ENCODE measurements at regions not wholly inside any gene's neighbourhood (a gene's known extent, or its start where the extent isn't known, plus 50 kb on each side); places are given as distances from the start of the nearest gene placed in this dataset.

DNA sequence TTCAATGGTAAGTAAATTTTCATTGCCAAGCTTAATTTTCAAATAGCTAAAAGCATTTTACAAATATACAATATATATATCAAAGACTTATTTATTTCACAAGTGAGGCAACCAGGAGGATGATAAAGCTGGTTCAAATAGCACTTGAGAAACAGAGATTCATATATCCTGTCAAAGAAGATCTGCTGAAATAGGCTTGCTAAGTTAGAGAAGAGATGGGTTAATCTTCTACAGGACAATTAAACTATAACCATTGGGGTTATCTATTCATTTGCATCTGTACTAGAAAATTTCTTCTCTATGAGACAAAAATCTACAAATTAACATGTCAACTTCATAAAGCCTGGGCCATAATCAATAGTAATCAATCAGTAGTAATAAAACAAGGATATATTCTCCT is 637.7 kb upstream of the UBE2E2 start:
- TF ChIP-seq, protein P1, sequence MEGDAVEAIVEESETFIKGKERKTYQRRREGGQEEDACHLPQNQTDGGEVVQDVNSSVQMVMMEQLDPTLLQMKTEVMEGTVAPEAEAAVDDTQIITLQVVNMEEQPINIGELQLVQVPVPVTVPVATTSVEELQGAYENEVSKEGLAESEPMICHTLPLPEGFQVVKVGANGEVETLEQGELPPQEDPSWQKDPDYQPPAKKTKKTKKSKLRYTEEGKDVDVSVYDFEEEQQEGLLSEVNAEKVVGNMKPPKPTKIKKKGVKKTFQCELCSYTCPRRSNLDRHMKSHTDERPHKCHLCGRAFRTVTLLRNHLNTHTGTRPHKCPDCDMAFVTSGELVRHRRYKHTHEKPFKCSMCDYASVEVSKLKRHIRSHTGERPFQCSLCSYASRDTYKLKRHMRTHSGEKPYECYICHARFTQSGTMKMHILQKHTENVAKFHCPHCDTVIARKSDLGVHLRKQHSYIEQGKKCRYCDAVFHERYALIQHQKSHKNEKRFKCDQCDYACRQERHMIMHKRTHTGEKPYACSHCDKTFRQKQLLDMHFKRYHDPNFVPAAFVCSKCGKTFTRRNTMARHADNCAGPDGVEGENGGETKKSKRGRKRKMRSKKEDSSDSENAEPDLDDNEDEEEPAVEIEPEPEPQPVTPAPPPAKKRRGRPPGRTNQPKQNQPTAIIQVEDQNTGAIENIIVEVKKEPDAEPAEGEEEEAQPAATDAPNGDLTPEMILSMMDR (IDR thresholded peaks at IDR 0.05): no peak
- TF ChIP-seq POLR2A (IDR thresholded peaks at IDR 0.05): no peak

All from gastroesophageal sphincter (tissue), 3 donors.